ENCODE measurements at regions not wholly inside any gene's neighbourhood (a gene's known extent, or its start where the extent isn't known, plus 50 kb on each side); places are given as distances from the start of the nearest gene placed in this dataset.
"Not testable (repeated sequence)": the region's sequence is repeated elsewhere in the genome, so short reads cannot be mapped to it uniquely, and the experiment has no call there.

- no peak for DNase-seq
Measured at GRCh38 chr9:38253200-38253599, 139.3 kb upstream of the ALDH1B1 start.

GRCh38 chr9:38251036-38251860 lies 141.3 kb upstream of the ALDH1B1 start:
- DNase-seq, result no peak

GRCh38 chr9:38250279-38251035 lies 142.0 kb upstream of the ALDH1B1 start:
- no peak for DNase-seq

GRCh38 chr9:38249587-38250210 lies 142.8 kb upstream of the ALDH1B1 start:
- DNase-seq, result no peak

- DNase-seq, result no peak
Measured at GRCh38 chr9:38249049-38249448, 143.5 kb upstream of the ALDH1B1 start.

- DNase-seq, result no peak
Measured at GRCh38 chr9:38246833-38247232, 145.7 kb upstream of the ALDH1B1 start.

GRCh38 chr9:38244971-38245370 lies 147.5 kb upstream of the ALDH1B1 start:
- DNase-seq, result no peak

- no peak for DNase-seq
Measured at GRCh38 chr9:38243993-38244392, 148.5 kb upstream of the ALDH1B1 start.

- DNase-seq, result not testable (repeated sequence)
Measured at GRCh38 chr9:38242151-38242550, 150.4 kb upstream of the ALDH1B1 start.

GRCh38 chr9:38240051-38240450 lies 152.5 kb upstream of the ALDH1B1 start:
- DNase-seq, result no peak

- no peak for DNase-seq
Measured at GRCh38 chr9:38235244-38235643, 157.3 kb upstream of the ALDH1B1 start.

GRCh38 chr9:38234479-38235170 lies 157.9 kb upstream of the ALDH1B1 start:
- DNase-seq, result no peak

- DNase-seq, result no peak
Measured at GRCh38 chr9:38233796-38234355, 158.6 kb upstream of the ALDH1B1 start.

- no peak for DNase-seq
Measured at GRCh38 chr9:38233343-38233742, 159.2 kb upstream of the ALDH1B1 start.

- DNase-seq, result peak in 1 of 2 experiments; percentile 41
Measured at GRCh38 chr9:38232895-38233294, 159.6 kb upstream of the ALDH1B1 start.

- DNase-seq, result no peak
Measured at GRCh38 chr9:38229504-38230155, 160.6 kb upstream of the SHB start.

GRCh38 chr9:38229104-38229500 lies 160.1 kb upstream of the SHB start:
- no peak for DNase-seq

- DNase-seq, result no peak
Measured at GRCh38 chr9:38228331-38229103, 159.5 kb upstream of the SHB start.

- peak in 1 of 2 experiments; percentile 41 for DNase-seq
Measured at GRCh38 chr9:38227656-38228055, 158.6 kb upstream of the SHB start.

- DNase-seq, result peak; percentile 19 to 85
Measured at GRCh38 chr9:38227061-38227540, 158.1 kb upstream of the SHB start.

- peak in 1 of 2 experiments; percentile 37 for DNase-seq
Measured at GRCh38 chr9:38226491-38226951, 157.5 kb upstream of the SHB start.
